ENCODE measurements at regions not wholly inside any gene's neighbourhood (a gene's known extent, or its start where the extent isn't known, plus 50 kb on each side); places are given as distances from the start of the nearest gene placed in this dataset.
A peak's percentile ranks its signal among the peaks of the same experiment; 100 is the strongest.

DNA sequence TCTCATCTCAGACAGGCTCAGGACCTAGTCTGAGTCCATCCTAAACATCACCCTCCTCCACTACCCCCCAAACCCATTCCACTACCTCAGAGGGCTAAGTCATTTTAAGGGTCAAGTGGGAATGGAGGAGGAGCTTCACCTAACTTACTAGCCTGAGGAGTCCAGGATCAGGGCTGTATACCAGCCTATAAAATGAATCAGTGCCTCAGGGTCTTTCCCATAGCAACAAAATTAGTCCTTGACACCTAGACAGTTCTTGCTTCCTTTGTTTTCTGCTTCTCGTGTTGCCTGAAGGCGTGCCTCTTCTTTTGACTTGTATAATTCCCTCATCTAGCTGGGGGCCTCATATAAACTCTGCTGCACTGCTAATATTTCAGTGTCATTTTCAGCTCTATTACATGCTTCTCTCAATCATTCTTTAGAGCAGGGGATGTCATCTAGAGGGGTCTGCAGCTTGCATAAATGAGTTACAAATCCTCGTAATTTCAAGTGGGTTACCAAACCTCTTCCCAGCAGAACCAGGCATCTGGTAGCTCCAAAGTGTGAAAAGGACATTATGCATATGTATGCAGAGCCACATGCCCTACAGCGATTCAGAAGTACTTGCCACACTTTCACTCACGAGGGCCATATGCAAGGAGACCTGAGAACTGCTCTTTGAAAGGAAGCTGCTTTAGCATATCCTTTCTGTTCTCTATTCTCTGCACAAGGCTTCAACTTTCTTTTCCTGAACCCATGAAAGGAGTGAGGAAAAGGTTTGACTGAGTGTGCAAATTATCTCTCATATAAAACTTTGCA is 311.7 kb upstream of the SEMA6D start (continued):
- TF ChIP-seq NR1H2 (CRISPR knock-in tag; IDR thresholded peaks at IDR 0.05): no peak
- TF ChIP-seq MYBL2 (CRISPR knock-in tag; IDR thresholded peaks at IDR 0.05): no peak
- no peak for TF ChIP-seq ZBTB21 (CRISPR knock-in tag; IDR thresholded peaks at IDR 0.05; ENCODE audit: borderline replicate concordance)

DNA sequence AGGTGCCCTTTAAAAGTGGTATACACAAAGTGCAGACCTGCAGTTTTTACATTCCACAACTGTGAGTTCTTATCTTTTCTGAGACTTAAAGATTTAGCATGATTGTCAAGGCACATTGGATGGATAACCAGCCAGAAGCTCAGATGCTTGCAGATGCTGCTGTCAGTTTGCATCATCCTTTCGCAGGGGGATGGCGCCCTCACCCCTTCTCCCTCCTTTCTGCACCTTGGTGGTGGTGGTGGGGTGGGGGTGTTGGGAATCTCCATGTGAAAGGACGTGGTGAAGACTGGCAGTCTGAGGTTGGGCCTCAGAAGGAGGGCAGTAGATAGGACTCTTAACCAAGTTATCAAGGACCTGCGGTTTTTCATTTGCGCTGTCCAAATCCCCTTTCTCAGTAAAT is 309.6 kb upstream of the SEMA6D start:
- no peak overlapping the region for H3K27ac Mint-ChIP-seq
- no peaks in the 10 kb centered on the region for H3K36me3 Mint-ChIP-seq
- no peaks in the 10 kb centered on the region; the same call in none of the 2 replicates for H3K27me3 Mint-ChIP-seq (ENCODE audit: low read depth)
- ChIA-PET CTCF (interaction anchor here (1.4 to 4.3 kb wide), 2 partner anchors 33 to 211 kb away, joined by 6 to 35 read pairs; no protein-coding TSS in a partner anchor), POLR2A (no interaction called here)
- DNase-seq (ENCODE audit: low spot score) (peak; percentile 58), ATAC-seq (peak; percentile 69)
- H3K4me1 Mint-ChIP-seq: peaks cover 58% of the 10 kb centered on the region
- TF ChIP-seq, protein P1, sequence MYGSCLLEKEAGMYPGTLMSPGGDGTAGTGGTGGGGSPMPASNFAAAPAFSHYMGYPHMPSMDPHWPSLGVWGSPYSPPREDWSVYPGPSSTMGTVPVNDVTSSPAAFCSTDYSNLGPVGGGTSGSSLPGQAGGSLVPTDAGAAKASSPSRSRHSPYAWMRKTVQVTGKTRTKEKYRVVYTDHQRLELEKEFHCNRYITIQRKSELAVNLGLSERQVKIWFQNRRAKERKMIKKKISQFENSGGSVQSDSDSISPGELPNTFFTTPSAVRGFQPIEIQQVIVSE (CRISPR knock-in tag; IDR thresholded peaks at IDR 0.05; ENCODE audit: borderline replicate concordance): no peak
- TF ChIP-seq EMX1 (CRISPR knock-in tag; IDR thresholded peaks at IDR 0.05) (no peak), MYBL2 (CRISPR knock-in tag; IDR thresholded peaks at IDR 0.05) (no peak), CREB1 (CRISPR knock-in tag; IDR thresholded peaks at IDR 0.05) (no peak), ZNF416 (CRISPR knock-in tag; IDR thresholded peaks at IDR 0.05) (no peak), ZBTB21 (CRISPR knock-in tag; IDR thresholded peaks at IDR 0.05; ENCODE audit: borderline replicate concordance) (no peak), ZNF232 (CRISPR knock-in tag; IDR thresholded peaks at IDR 0.05) (no peak), HMGA2 (CRISPR knock-in tag; IDR thresholded peaks at IDR 0.05) (no peak), PRRX2 (CRISPR knock-in tag; IDR thresholded peaks at IDR 0.05) (no peak)
- TF ChIP-seq, protein P2, sequence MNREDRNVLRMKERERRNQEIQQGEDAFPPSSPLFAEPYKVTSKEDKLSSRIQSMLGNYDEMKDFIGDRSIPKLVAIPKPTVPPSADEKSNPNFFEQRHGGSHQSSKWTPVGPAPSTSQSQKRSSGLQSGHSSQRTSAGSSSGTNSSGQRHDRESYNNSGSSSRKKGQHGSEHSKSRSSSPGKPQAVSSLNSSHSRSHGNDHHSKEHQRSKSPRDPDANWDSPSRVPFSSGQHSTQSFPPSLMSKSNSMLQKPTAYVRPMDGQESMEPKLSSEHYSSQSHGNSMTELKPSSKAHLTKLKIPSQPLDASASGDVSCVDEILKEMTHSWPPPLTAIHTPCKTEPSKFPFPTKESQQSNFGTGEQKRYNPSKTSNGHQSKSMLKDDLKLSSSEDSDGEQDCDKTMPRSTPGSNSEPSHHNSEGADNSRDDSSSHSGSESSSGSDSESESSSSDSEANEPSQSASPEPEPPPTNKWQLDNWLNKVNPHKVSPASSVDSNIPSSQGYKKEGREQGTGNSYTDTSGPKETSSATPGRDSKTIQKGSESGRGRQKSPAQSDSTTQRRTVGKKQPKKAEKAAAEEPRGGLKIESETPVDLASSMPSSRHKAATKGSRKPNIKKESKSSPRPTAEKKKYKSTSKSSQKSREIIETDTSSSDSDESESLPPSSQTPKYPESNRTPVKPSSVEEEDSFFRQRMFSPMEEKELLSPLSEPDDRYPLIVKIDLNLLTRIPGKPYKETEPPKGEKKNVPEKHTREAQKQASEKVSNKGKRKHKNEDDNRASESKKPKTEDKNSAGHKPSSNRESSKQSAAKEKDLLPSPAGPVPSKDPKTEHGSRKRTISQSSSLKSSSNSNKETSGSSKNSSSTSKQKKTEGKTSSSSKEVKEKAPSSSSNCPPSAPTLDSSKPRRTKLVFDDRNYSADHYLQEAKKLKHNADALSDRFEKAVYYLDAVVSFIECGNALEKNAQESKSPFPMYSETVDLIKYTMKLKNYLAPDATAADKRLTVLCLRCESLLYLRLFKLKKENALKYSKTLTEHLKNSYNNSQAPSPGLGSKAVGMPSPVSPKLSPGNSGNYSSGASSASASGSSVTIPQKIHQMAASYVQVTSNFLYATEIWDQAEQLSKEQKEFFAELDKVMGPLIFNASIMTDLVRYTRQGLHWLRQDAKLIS (CRISPR knock-in tag; IDR thresholded peaks at IDR 0.05; ENCODE audit: borderline replicate concordance): no peak
- TF ChIP-seq, protein P3, sequence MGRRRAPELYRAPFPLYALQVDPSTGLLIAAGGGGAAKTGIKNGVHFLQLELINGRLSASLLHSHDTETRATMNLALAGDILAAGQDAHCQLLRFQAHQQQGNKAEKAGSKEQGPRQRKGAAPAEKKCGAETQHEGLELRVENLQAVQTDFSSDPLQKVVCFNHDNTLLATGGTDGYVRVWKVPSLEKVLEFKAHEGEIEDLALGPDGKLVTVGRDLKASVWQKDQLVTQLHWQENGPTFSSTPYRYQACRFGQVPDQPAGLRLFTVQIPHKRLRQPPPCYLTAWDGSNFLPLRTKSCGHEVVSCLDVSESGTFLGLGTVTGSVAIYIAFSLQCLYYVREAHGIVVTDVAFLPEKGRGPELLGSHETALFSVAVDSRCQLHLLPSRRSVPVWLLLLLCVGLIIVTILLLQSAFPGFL (CRISPR knock-in tag; IDR thresholded peaks at IDR 0.05; ENCODE audit: borderline replicate concordance): no peak
- TF ChIP-seq, protein P4, sequence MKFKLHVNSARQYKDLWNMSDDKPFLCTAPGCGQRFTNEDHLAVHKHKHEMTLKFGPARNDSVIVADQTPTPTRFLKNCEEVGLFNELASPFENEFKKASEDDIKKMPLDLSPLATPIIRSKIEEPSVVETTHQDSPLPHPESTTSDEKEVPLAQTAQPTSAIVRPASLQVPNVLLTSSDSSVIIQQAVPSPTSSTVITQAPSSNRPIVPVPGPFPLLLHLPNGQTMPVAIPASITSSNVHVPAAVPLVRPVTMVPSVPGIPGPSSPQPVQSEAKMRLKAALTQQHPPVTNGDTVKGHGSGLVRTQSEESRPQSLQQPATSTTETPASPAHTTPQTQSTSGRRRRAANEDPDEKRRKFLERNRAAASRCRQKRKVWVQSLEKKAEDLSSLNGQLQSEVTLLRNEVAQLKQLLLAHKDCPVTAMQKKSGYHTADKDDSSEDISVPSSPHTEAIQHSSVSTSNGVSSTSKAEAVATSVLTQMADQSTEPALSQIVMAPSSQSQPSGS (CRISPR knock-in tag; IDR thresholded peaks at IDR 0.05; ENCODE audit: borderline replicate concordance, low read depth): no peak
- no peak overlapping the region for H3K4me3 Mint-ChIP-seq
- H3K9me3 Mint-ChIP-seq: no peaks in the 10 kb centered on the region

DNA sequence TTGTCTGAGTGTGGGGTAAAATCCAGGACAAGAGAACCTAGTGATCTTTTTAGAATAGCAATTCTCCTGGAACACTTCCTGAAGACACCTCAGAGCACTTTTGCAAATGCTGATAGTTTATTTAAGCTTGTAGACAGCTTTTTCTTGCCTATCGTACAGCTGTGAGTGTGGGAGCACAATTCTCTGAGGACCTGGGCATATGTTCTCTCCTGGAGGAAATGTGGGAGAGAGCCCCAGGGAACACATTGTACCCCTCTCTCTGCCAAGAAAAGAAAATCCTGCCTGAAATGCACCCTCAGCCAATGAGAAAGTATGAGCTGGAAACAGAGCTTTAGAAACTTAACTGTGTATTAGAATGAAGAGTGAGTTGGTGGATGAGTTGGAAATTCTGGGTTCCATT is 308.3 kb upstream of the SEMA6D start:
- POLR2A ChIA-PET: no interaction called here
- ATAC-seq: no peak
- Mint-ChIP-seq H3K4me1 (peaks cover 50% of the 10 kb centered on the region), H3K27me3 (ENCODE audit: low read depth) (no peaks in the 10 kb centered on the region; the same call in 1 of the 2 replicates), H3K27ac (no peak overlapping the region), H3K4me3 (no peak overlapping the region), H3K36me3 (no peaks in the 10 kb centered on the region), H3K9me3 (no peaks in the 10 kb centered on the region)
- CTCF ChIA-PET: interaction anchor here (1.0 to 1.6 kb wide), 3 partner anchors 35 to 213 kb away, joined by 3 to 8 read pairs (median 4); no protein-coding TSS in a partner anchor
- TF ChIP-seq MYBL2 (CRISPR knock-in tag; IDR thresholded peaks at IDR 0.05) (no peak), ZNF138 (CRISPR knock-in tag; conservative IDR thresholded peaks at IDR 0.05) (no peak), ZNF232 (CRISPR knock-in tag; IDR thresholded peaks at IDR 0.05) (no peak), NR1H2 (CRISPR knock-in tag; IDR thresholded peaks at IDR 0.05) (no peak), ZNF396 (CRISPR knock-in tag; IDR thresholded peaks at IDR 0.05; ENCODE audit: borderline replicate concordance) (no peak)
- TF ChIP-seq, protein P5, sequence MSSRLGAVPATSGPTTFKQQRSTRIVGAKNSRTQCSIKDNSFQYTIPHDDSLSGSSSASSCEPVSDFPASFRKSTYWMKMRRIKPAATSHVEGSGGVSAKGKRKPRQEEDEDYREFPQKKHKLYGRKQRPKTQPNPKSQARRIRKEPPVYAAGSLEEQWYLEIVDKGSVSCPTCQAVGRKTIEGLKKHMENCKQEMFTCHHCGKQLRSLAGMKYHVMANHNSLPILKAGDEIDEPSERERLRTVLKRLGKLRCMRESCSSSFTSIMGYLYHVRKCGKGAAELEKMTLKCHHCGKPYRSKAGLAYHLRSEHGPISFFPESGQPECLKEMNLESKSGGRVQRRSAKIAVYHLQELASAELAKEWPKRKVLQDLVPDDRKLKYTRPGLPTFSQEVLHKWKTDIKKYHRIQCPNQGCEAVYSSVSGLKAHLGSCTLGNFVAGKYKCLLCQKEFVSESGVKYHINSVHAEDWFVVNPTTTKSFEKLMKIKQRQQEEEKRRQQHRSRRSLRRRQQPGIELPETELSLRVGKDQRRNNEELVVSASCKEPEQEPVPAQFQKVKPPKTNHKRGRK (CRISPR knock-in tag; IDR thresholded peaks at IDR 0.05; ENCODE audit: borderline replicate concordance): no peak
- no peak for DNase-seq (ENCODE audit: low spot score)

Data from WTC11 (cell line).